ENCODE measurements at regions not wholly inside any gene's neighbourhood (a gene's known extent, or its start where the extent isn't known, plus 50 kb on each side); places are given as distances from the start of the nearest gene placed in this dataset.
"Not testable (repeated sequence)": the region's sequence is repeated elsewhere in the genome, so short reads cannot be mapped to it uniquely, and the experiment has no call there.

- DNase-seq (ENCODE audit: extremely low read depth in 1 of 2, low read depth in 1 of 2): no peak
These were observed 157.6 kb upstream of the CCNH start for GRCh38 chr5:87570366-87570765.

GRCh38 chr5:87562068-87562467 lies 149.3 kb upstream of the CCNH start:
- no peak for DNase-seq (ENCODE audit: extremely low read depth in 1 of 2, low read depth in 1 of 2)

GRCh38 chr5:87560528-87560927 lies 147.8 kb upstream of the CCNH start:
- DNase-seq (ENCODE audit: extremely low read depth in 1 of 2, low read depth in 1 of 2): no peak

GRCh38 chr5:87551911-87552310 lies 139.2 kb upstream of the CCNH start:
- no peak for DNase-seq (ENCODE audit: extremely low read depth in 1 of 2, low read depth in 1 of 2)

- DNase-seq (ENCODE audit: extremely low read depth in 1 of 2, low read depth in 1 of 2): no peak
These were observed 128.9 kb upstream of the CCNH start for GRCh38 chr5:87541676-87542075.

GRCh38 chr5:87541033-87541432 lies 128.3 kb upstream of the CCNH start:
- DNase-seq (ENCODE audit: extremely low read depth in 1 of 2, low read depth in 1 of 2): no peak

GRCh38 chr5:87539839-87540238 lies 127.1 kb upstream of the CCNH start:
- no peak for DNase-seq (ENCODE audit: extremely low read depth in 1 of 2, low read depth in 1 of 2)

- no peak for DNase-seq (ENCODE audit: extremely low read depth in 1 of 2, low read depth in 1 of 2)
These were observed 123.6 kb upstream of the CCNH start for GRCh38 chr5:87536365-87536764.

- DNase-seq (ENCODE audit: extremely low read depth in 1 of 2, low read depth in 1 of 2): no peak
These were observed 123.0 kb upstream of the CCNH start for GRCh38 chr5:87535706-87536105.

GRCh38 chr5:87529486-87530076 lies 116.9 kb upstream of the CCNH start:
- no peak for DNase-seq (ENCODE audit: extremely low read depth in 1 of 2, low read depth in 1 of 2)

GRCh38 chr5:87526131-87526530 lies 113.4 kb upstream of the CCNH start:
- no peak for DNase-seq (ENCODE audit: extremely low read depth in 1 of 2, low read depth in 1 of 2)

GRCh38 chr5:87524217-87524616 lies 111.5 kb upstream of the CCNH start:
- no peak for DNase-seq (ENCODE audit: extremely low read depth in 1 of 2, low read depth in 1 of 2)

GRCh38 chr5:87511778-87512177 lies 99.0 kb upstream of the CCNH start:
- DNase-seq (ENCODE audit: extremely low read depth in 1 of 2, low read depth in 1 of 2): not testable (repeated sequence)

- DNase-seq (ENCODE audit: extremely low read depth in 1 of 2, low read depth in 1 of 2): no peak
These were observed 90.3 kb upstream of the CCNH start for GRCh38 chr5:87503004-87503403.

- DNase-seq (ENCODE audit: extremely low read depth in 1 of 2, low read depth in 1 of 2): no peak
These were observed 87.0 kb upstream of the CCNH start for GRCh38 chr5:87499478-87500410.
